ENCODE measurements at regions not wholly inside any gene's neighbourhood (a gene's known extent, or its start where the extent isn't known, plus 50 kb on each side); places are given as distances from the start of the nearest gene placed in this dataset.

DNA sequence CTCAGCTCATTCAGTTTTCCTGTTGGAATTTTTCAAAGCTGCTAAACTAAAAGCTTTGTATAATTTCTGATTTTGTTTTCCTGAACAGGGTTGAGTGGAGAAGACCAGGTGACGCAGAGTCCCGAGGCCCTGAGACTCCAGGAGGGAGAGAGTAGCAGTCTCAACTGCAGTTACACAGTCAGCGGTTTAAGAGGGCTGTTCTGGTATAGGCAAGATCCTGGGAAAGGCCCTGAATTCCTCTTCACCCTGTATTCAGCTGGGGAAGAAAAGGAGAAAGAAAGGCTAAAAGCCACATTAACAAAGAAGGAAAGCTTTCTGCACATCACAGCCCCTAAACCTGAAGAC is 367.1 kb upstream of the OR4E1 start:
- TF ChIP-seq CTCF (IDR thresholded peaks at IDR 0.05; ENCODE audit: control insufficient read depth, extremely low read depth, insufficient read depth): no peak
- DNase-seq (ENCODE audit: low read depth): no peak
- H3K4me3 ChIP-seq (ENCODE audit: low read depth, low read length): no peak overlapping the region

DNA sequence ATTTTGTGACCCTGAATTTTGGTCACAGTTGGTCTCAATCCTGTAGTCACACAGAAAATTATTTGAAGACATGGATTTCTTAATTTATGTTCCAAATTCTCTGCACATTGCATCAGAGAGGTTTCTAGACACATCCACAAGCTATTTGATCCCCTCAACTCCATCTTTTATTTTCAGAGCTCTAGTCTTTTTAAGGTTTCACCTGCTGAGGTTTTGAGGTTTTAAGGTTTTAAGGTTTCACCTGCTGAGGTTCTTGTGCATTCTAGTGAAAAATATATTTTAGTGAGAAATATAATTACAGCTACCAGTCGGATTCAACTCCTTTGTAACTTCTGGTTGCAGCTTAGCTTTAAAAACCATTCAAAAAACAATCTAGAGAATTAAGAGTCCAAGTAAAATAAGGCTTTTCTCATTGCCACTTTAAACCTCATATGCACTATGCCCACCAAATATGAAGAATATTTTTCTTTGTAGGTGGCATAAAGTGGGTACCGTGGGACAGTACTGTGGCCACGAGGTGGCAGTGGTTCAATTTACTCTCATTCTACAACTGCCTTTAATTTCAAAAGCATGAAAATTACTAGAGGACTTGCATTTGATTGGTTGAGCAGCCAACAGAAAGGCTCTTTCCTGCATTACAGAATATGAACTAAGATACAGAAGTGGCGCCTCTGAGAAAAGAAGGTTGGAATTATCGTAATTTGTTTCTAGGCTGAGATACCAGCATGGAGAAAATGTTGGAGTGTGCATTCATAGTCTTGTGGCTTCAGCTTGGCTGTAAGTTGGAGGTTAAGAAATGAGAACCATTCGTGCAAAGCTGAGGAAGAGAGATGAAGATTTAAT is 366.5 kb upstream of the OR4E1 start:
- DNase-seq (ENCODE audit: low read depth): no peak
- TF ChIP-seq CTCF (IDR thresholded peaks at IDR 0.05; ENCODE audit: control insufficient read depth, extremely low read depth, insufficient read depth): peak; percentile 75
- no peak overlapping the region for H3K4me3 ChIP-seq (ENCODE audit: low read depth, low read length)

DNA sequence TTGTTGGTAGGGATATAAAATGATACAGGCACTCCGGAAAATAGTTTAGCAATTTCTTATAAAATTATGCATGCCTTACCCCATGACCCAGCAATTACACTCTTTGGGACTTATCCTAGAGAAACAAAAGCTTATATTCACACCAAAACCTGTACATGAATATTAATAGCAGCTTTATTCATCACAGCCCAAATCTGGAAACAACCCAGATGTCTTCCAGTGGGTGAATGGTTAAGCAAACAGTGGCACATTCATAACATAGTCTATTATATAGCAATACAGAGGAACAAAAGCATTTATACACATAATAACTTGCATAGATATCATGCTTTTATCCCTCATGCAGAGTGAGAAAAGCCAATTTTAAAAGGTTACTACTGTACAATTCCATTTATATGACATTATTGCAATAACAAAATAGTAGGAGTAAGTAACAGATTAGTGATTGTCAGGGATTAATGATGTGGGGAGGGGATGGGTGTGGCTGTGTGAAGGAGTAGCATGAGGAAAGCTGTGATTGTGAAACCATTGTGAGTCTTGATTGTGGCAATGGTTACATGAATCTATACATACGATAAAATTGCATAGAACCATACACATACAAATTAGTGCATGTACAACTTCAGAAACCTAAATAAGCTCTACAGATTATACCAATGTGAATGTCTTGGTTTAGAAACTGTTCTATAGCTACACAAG is 363.1 kb upstream of the OR4E1 start:
- TF ChIP-seq CTCF (IDR thresholded peaks at IDR 0.05; ENCODE audit: control insufficient read depth, extremely low read depth, insufficient read depth): no peak
- DNase-seq (ENCODE audit: low read depth): no peak

GRCh38 chr14:22026527-22026926 is 352.9 kb upstream of the OR4E1 start:
- TF ChIP-seq CTCF (IDR thresholded peaks at IDR 0.05; ENCODE audit: control insufficient read depth, extremely low read depth, insufficient read depth): no peak
- DNase-seq (ENCODE audit: low read depth): no peak
- no peak overlapping the region for H3K4me3 ChIP-seq (ENCODE audit: low read depth, low read length)

More for the DNA sequence above, 363.1 kb upstream of the OR4E1 start:
- no peak overlapping the region for H3K4me3 ChIP-seq (ENCODE audit: low read depth, low read length)

- no peak overlapping the region for H3K4me3 ChIP-seq (ENCODE audit: low read depth, low read length)
- no peak for TF ChIP-seq CTCF (IDR thresholded peaks at IDR 0.05; ENCODE audit: control insufficient read depth, extremely low read depth, insufficient read depth)
- no peak for DNase-seq (ENCODE audit: low read depth)
Observed at GRCh38 chr14:22025879-22026278, 352.3 kb upstream of the OR4E1 start.

DNA sequence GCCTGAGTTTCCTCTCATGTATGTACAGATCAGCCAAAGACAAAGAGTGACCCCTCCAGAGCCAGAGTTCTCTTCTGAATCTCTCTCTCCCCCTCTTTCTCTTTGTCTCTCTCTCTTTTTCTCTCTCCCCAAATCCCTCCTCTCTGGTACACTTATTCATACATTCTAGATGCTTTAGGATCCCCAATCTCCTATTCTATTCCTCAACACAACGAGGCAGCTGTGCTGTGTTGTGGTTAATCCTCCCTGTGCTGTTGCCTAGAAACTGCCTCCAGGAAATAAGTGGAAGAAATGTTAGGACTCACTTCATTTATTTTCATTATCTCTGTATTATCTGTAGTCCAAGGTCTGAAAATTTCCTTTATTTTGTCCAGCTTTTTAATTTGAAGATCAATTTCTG is 350.5 kb upstream of the OR4E1 start:
- no peak for TF ChIP-seq CTCF (IDR thresholded peaks at IDR 0.05; ENCODE audit: control insufficient read depth, extremely low read depth, insufficient read depth)

More for the DNA sequence above, 350.5 kb upstream of the OR4E1 start:
- no peak for DNase-seq (ENCODE audit: low read depth)
- H3K4me3 ChIP-seq (ENCODE audit: low read depth, low read length): no peak overlapping the region

All from LNCaP clone FGC (cell line).